Liver (tissue), 8 donors: ENCODE measurements at regions not wholly inside any gene's neighbourhood (a gene's known extent, or its start where the extent isn't known, plus 50 kb on each side); places are given as distances from the start of the nearest gene placed in this dataset.

Experiments used
- DNase-seq: peaks from one replicate; pipeline ENCODE4 v3.0.0-alpha.2; 2017; ENCODE audit warnings: low spot score
- H3K27ac ChIP-seq, 2 donors: one replicate each; pipeline ENCODE4 v1.7.0; 2013; ENCODE audit warnings: inconsistent platforms in 2 of 2, low read length in 2 of 2, control low read depth in 1 of 2, low read depth in 1 of 2, mild to moderate bottlenecking in 1 of 2
- H3K27me3 ChIP-seq, 4 donors: one replicate each; pipeline versions ENCODE4 v1.6.1 to v1.7.0; 2013; ENCODE audit warnings: low read length in 3 of 4, inconsistent platforms in 1 of 4, mild to moderate bottlenecking in 1 of 4, moderate library complexity in 1 of 4; ENCODE audit not compliant: control insufficient read depth in 4 of 4, insufficient read depth in 4 of 4
- H3K36me3 ChIP-seq, 4 donors: one replicate each; pipeline versions ENCODE4 v1.6.1 to v1.7.0; 2013; ENCODE audit warnings: low read length in 3 of 4, mild to moderate bottlenecking in 3 of 4, low read depth in 1 of 4, moderate library complexity in 1 of 4; ENCODE audit not compliant: control insufficient read depth in 4 of 4, insufficient read depth in 3 of 4
- H3K4me1 ChIP-seq, 4 donors: one replicate each; pipeline versions ENCODE4 v1.6.1 to v1.7.0; 2013; ENCODE audit warnings: low read length in 3 of 4, mild to moderate bottlenecking in 3 of 4, moderate library complexity in 1 of 4; ENCODE audit not compliant: control insufficient read depth in 4 of 4, insufficient read depth in 4 of 4
- H3K4me3 ChIP-seq, 3 donors: one replicate each; pipeline versions ENCODE4 v1.6.1 to v1.7.0; 2013; ENCODE audit warnings: low read length in 3 of 3, control low read depth in 1 of 3, low read depth in 1 of 3, mild to moderate bottlenecking in 1 of 3
- H3K9ac ChIP-seq, 2 donors: one replicate each; pipeline ENCODE4 v1.7.0; 2013; ENCODE audit warnings: low read length in 2 of 2, mild to moderate bottlenecking in 2 of 2, moderate library complexity in 2 of 2, control low read depth in 1 of 2, low read depth in 1 of 2
- H3K9me3 ChIP-seq, 4 donors: one replicate each; pipeline versions ENCODE4 v1.6.1 to v1.7.0; 2013; ENCODE audit warnings: low read length in 3 of 4; ENCODE audit not compliant: control insufficient read depth in 4 of 4
- CTCF ChIP-seq: fragments of 150-350 bp; IDR thresholded peaks from 2 replicates; pipeline ENCODE4 v1.5.1; 2017; ENCODE audit warnings: improper control_type of control experiment, low read depth, low read length; ENCODE audit not compliant: missing input control
- FOXA2 ChIP-seq: IDR thresholded peaks from 2 replicates; pipeline ENCODE4 v1.6.1; 2016; ENCODE audit warnings: antibody characterized with exemption
- HNF4A ChIP-seq, 2 donors: conservative IDR thresholded peaks; 2 replicates each; pipeline ENCODE4 v1.6.1; 2016; ENCODE audit warnings: antibody characterized with exemption in 2 of 2, mild to moderate bottlenecking in 2 of 2
- JUND ChIP-seq, 2 donors: IDR thresholded peaks; 2 replicates each; pipeline ENCODE4 v1.6.1; 2016; ENCODE audit warnings: antibody characterized with exemption in 2 of 2
- MAX ChIP-seq: IDR thresholded peaks from 2 replicates; pipeline ENCODE4 v1.6.1; 2016; ENCODE audit warnings: antibody characterized with exemption
- NR2F2 ChIP-seq: IDR thresholded peaks from 2 replicates; pipeline ENCODE4 v1.6.1; 2016; ENCODE audit warnings: antibody characterized with exemption
- RXRA ChIP-seq, 2 donors: IDR thresholded peaks; 2 replicates each; pipeline ENCODE4 v1.6.1; 2017 to 2018; ENCODE audit warnings: antibody characterized with exemption in 2 of 2, mild to moderate bottlenecking in 1 of 2
- SP1 ChIP-seq: IDR thresholded peaks from 2 replicates; pipeline ENCODE4 v1.6.1; 2018; ENCODE audit warnings: antibody characterized with exemption, mild to moderate bottlenecking
- TAF1 ChIP-seq: conservative IDR thresholded peaks from 2 replicates; pipeline ENCODE4 v1.6.1; 2016; ENCODE audit warnings: antibody characterized with exemption, mild to moderate bottlenecking
- YY1 ChIP-seq: IDR thresholded peaks from 2 replicates; pipeline ENCODE4 v1.6.1; 2016; ENCODE audit warnings: antibody characterized with exemption, mild to moderate bottlenecking
- WGBS: extraction: QIAGEN DNeasy Blood & Tissue Kit; methylation state at CpG from one replicate; pipeline ENCODE4 v1.1.7; 2013; 5-methylcytosine and 5-hydroxymethylcytosine counted together
- TF ChIP-seq, protein P1 (sequence below): IDR thresholded peaks from 2 replicates; pipeline ENCODE4 v1.6.1; 2016; ENCODE audit warnings: antibody characterized with exemption
- TF ChIP-seq, protein P2 (sequence below): IDR thresholded peaks from 2 replicates; pipeline ENCODE4 v1.6.1; 2016; ENCODE audit warnings: antibody characterized with exemption
- donor health status: healthy.
- donor health status: healthy.
- donor health status: healthy.
- donor health status: healthy.
- donor health status: healthy.

DNA sequence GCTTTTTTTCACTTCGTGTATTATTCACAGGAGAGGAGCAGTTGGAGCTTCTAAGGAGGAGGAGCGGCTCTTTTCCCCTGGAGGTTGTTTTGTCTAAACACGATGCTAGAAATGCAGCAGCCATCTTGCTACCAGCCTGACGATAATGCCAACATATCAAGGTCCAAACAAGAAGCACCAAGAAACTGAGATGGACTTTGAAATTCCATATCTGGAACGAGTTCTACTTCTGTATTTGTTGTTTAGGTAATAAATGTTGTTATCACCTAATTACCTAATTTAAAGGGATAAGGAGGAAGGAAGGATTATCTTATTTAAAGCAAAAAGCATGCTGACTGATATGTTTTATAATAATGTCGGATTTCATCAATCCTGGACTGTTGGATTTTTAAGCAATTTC is 174.4 kb upstream of the TMPO start:
- Histone ChIP-seq H3K4me3 (no peak overlapping the region), H3K36me3 (no peaks in the 10 kb centered on the region), H3K9ac (no peak overlapping the region), H3K9me3 (no peaks in the 10 kb centered on the region), H3K4me1 (no peaks in the 10 kb centered on the region), H3K27me3 (peaks cover 0 to 5% (median 0%) of the 10 kb centered on the region in 4 donors), H3K27ac (no peak overlapping the region)
- WGBS: 63% methylated on average over 6 of the region's 6 CpGs
- TF ChIP-seq, protein P1, sequence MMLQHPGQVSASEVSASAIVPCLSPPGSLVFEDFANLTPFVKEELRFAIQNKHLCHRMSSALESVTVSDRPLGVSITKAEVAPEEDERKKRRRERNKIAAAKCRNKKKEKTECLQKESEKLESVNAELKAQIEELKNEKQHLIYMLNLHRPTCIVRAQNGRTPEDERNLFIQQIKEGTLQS: no peak
- TF ChIP-seq HNF4A (conservative IDR thresholded peaks at IDR 0.05) (no peak), SP1 (no peak), RXRA (IDR thresholded peaks at IDR 0.05) (no peak), CTCF (no peak), NR2F2 (no peak), MAX (no peak), TAF1 (no peak)
- TF ChIP-seq, protein P2, sequence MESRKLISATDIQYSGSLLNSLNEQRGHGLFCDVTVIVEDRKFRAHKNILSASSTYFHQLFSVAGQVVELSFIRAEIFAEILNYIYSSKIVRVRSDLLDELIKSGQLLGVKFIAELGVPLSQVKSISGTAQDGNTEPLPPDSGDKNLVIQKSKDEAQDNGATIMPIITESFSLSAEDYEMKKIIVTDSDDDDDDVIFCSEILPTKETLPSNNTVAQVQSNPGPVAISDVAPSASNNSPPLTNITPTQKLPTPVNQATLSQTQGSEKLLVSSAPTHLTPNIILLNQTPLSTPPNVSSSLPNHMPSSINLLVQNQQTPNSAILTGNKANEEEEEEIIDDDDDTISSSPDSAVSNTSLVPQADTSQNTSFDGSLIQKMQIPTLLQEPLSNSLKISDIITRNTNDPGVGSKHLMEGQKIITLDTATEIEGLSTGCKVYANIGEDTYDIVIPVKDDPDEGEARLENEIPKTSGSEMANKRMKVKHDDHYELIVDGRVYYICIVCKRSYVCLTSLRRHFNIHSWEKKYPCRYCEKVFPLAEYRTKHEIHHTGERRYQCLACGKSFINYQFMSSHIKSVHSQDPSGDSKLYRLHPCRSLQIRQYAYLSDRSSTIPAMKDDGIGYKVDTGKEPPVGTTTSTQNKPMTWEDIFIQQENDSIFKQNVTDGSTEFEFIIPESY: no peak
- no peak for DNase-seq

DNA sequence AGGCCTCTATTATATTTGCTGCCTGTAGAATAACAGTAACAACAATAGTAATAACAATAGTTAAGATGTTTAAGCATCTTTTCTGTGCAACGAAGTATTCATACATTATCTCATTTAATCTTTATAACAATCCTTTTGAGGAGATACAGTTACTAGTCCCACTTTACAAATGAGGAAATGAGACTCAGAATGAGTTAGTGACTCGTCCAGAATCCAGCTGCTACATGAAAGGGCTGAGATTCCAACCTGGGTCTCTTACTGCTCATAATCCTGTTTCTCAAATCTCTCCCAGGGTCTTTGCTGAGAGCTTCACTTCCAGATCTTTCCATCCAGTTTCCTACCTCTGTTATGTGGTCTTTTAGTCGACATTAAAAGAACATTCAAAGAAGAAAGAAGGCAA is 173.7 kb upstream of the TMPO start:
- H3K4me3 ChIP-seq: no peak overlapping the region
- H3K4me1 ChIP-seq: no peaks in the 10 kb centered on the region
- no peak for TF ChIP-seq HNF4A (conservative IDR thresholded peaks at IDR 0.05)
- H3K27me3 ChIP-seq: peaks cover 0 to 5% (median 0%) of the 10 kb centered on the region in 4 donors
- whole genome bisulfite sequencing: 53% methylated on average over 3 of the region's 3 CpGs
- H3K27ac ChIP-seq: no peak overlapping the region
- DNase-seq: no peak
- H3K9ac ChIP-seq: no peak overlapping the region
- no peaks in the 10 kb centered on the region for H3K9me3 ChIP-seq
- no peaks in the 10 kb centered on the region for H3K36me3 ChIP-seq

GRCh38 chr12:98343002-98343567 is 172.3 kb upstream of the TMPO start:
- WGBS: 78% methylated on average over 4 of the region's 4 CpGs
- DNase-seq: no peak
- peaks cover 0 to 2% (median 0%) of the 10 kb centered on the region in 4 donors for H3K27me3 ChIP-seq
- H3K9me3 ChIP-seq: no peaks in the 10 kb centered on the region
- no peak overlapping the region for H3K4me3 ChIP-seq
- no peak overlapping the region for H3K27ac ChIP-seq
- TF ChIP-seq JUND (IDR thresholded peaks at IDR 0.05) (no peak), CTCF (no peak), NR2F2 (no peak), FOXA2 (no peak), YY1 (no peak)
- H3K9ac ChIP-seq: no peak overlapping the region
- H3K4me1 ChIP-seq: no peaks in the 10 kb centered on the region
- H3K36me3 ChIP-seq: no peaks in the 10 kb centered on the region
